ENCODE measurements at regions not wholly inside any gene's neighbourhood (a gene's known extent, or its start where the extent isn't known, plus 50 kb on each side); places are given as distances from the start of the nearest gene placed in this dataset.
"Not testable (repeated sequence)": the region's sequence is repeated elsewhere in the genome, so short reads cannot be mapped to it uniquely, and the experiment has no call there.

- no peak for DNase-seq
Measured at GRCh38 chr16:79845033-79845733, 244.6 kb upstream of the MAF start.

- no peak for DNase-seq
Measured at GRCh38 chr16:79844603-79845002, 244.1 kb upstream of the MAF start.

GRCh38 chr16:79843631-79844043 lies 243.1 kb upstream of the MAF start:
- DNase-seq, result no peak

GRCh38 chr16:79843145-79843544 lies 242.6 kb upstream of the MAF start:
- DNase-seq, result no peak

- DNase-seq, result no peak
Measured at GRCh38 chr16:79842197-79842596, 241.7 kb upstream of the MAF start.

- no peak for DNase-seq
Measured at GRCh38 chr16:79839466-79840341, 239.2 kb upstream of the MAF start.

GRCh38 chr16:79838496-79839259 lies 238.1 kb upstream of the MAF start:
- DNase-seq, result no peak

- DNase-seq, result no peak
Measured at GRCh38 chr16:79836144-79836543, 235.6 kb upstream of the MAF start.

- no peak for DNase-seq
Measured at GRCh38 chr16:79835194-79835593, 234.7 kb upstream of the MAF start.

GRCh38 chr16:79834720-79835119 lies 234.2 kb upstream of the MAF start:
- no peak for DNase-seq

- DNase-seq, result not testable (repeated sequence)
Measured at GRCh38 chr16:79834003-79834402, 233.5 kb upstream of the MAF start.

GRCh38 chr16:79833559-79833958 lies 233.0 kb upstream of the MAF start:
- DNase-seq, result no peak

GRCh38 chr16:79826732-79827475 lies 226.4 kb upstream of the MAF start:
- DNase-seq, result no peak

- no peak for DNase-seq
Measured at GRCh38 chr16:79825002-79825401, 224.5 kb upstream of the MAF start.

GRCh38 chr16:79823639-79824038 lies 223.1 kb upstream of the MAF start:
- DNase-seq, result no peak

GRCh38 chr16:79821911-79822310 lies 221.4 kb upstream of the MAF start:
- DNase-seq, result no peak

GRCh38 chr16:79816081-79816497 lies 215.6 kb upstream of the MAF start:
- no peak for DNase-seq

- no peak for DNase-seq
Measured at GRCh38 chr16:79815049-79815448, 214.5 kb upstream of the MAF start.

- no peak for DNase-seq
Measured at GRCh38 chr16:79814124-79814523, 213.6 kb upstream of the MAF start.

- no peak for DNase-seq
Measured at GRCh38 chr16:79811541-79811940, 211.0 kb upstream of the MAF start.

GRCh38 chr16:79810449-79811189 lies 210.1 kb upstream of the MAF start:
- no peak for DNase-seq

GRCh38 chr16:79809376-79809775 lies 208.8 kb upstream of the MAF start:
- no peak for DNase-seq

Measured in effector CD4-positive, alpha-beta T cell (primary cell).